Naive B cell (primary cell): ENCODE measurements at regions not wholly inside any gene's neighbourhood (a gene's known extent, or its start where the extent isn't known, plus 50 kb on each side); places are given as distances from the start of the nearest gene placed in this dataset.
"Not testable (repeated sequence)": the region's sequence is repeated elsewhere in the genome, so short reads cannot be mapped to it uniquely, and the experiment has no call there.

Experiments used
- ATAC-seq, 2 donors: fragments of 150-1000 bp; cut with Tn5 transposase; 2 replicates each; pipeline ENCODE4 v1.10.0; 2021; ENCODE audit warnings: low read depth in 2 of 2, mild to moderate bottlenecking in 2 of 2, moderate library complexity in 2 of 2
- DNase-seq: peaks from one replicate; pipeline ENCODE4 v3.0.0; 2022
- H3K27ac Mint-ChIP-seq, 6 donors: one replicate each; pipeline ENCODE4 v1.8.0; 2020 to 2022; ENCODE audit warnings: mild to moderate bottlenecking in 6 of 6, mixed read lengths in 6 of 6, moderate library complexity in 5 of 6, inconsistent platforms in 2 of 6
- H3K27me3 Mint-ChIP-seq, 3 donors: one replicate each; pipeline ENCODE4 v1.8.0; 2021 to 2022; ENCODE audit warnings: mixed read lengths in 3 of 3, mild to moderate bottlenecking in 1 of 3
- H3K36me3 Mint-ChIP-seq, 2 donors: one replicate each; pipeline ENCODE4 v1.8.0; 2020 to 2022; ENCODE audit warnings: mixed read lengths in 2 of 2, inconsistent platforms in 1 of 2, mild to moderate bottlenecking in 1 of 2
- H3K4me1 Mint-ChIP-seq, 3 donors: one replicate each; pipeline ENCODE4 v1.8.0; 2020 to 2022; ENCODE audit warnings: mixed read lengths in 3 of 3, inconsistent platforms in 1 of 3, mild to moderate bottlenecking in 1 of 3, moderate library complexity in 1 of 3
- H3K4me3 Mint-ChIP-seq, 8 donors: one replicate each; pipeline ENCODE4 v1.8.0; 2020 to 2022; ENCODE audit warnings: mild to moderate bottlenecking in 8 of 8, mixed read lengths in 8 of 8, moderate library complexity in 8 of 8, inconsistent platforms in 2 of 8
- H3K9me3 Mint-ChIP-seq, 7 donors: one replicate each; pipeline ENCODE4 v1.8.0; 2020 to 2022; ENCODE audit warnings: mixed read lengths in 7 of 7, mild to moderate bottlenecking in 5 of 7, inconsistent platforms in 2 of 7, moderate library complexity in 1 of 7

DNA sequence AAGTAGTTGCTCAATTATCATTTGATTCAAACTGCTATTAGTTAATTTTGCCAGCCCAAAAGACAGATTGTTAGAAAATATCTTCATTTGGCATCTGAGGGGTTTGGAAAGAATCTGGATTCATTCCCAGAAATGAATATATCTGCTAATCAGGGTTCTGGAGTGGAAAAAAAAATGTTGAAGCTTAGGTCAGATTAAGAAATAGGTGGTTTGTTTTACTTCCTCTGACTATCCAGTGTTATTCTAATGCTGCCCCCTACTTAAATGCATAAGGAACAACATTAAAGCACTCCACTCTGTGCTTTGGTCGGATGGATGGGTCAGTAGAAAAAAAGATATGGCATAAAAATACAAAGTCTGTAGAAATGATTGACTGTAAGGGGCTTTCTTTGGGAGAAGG, 89.0 kb downstream of the LUZP4 start:
- H3K27me3 Mint-ChIP-seq, result no peaks in the 10 kb centered on the region
- no peaks in the 10 kb centered on the region for H3K36me3 Mint-ChIP-seq
- no peak overlapping the region for H3K27ac Mint-ChIP-seq
- H3K4me1 Mint-ChIP-seq, result no peaks in the 10 kb centered on the region
- H3K4me3 Mint-ChIP-seq, result no peak overlapping the region
- H3K9me3 Mint-ChIP-seq, result peaks cover 0 to 5% (median 0%) of the 10 kb centered on the region in 7 donors
- no peak for DNase-seq
- no peak for ATAC-seq

DNA sequence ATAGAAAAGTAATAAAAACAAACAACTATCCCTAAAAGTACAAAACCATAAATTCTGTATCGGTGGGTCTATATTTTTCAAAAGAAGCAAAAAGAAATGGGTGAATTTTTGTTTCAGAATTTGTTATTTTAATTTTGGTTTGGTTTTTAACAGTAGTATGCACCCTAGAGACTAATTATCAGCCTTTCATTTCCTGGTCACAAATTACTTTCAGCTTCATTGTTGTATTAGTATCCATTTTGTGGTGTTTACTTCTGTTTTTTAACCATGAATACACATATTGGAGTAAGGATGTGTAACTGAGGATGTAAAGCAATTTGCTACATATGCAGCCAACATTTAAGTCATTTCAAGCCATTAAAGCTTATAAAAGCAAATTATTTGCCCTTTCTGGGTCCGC, 97.8 kb downstream of the LUZP4 start:
- DNase-seq (no peak), ATAC-seq (no peak)
- Mint-ChIP-seq H3K27me3 (no peaks in the 10 kb centered on the region), H3K36me3 (no peaks in the 10 kb centered on the region), H3K4me1 (no peaks in the 10 kb centered on the region), H3K4me3 (no peak overlapping the region), H3K27ac (no peak overlapping the region), H3K9me3 (no peaks in the 10 kb centered on the region)

DNA sequence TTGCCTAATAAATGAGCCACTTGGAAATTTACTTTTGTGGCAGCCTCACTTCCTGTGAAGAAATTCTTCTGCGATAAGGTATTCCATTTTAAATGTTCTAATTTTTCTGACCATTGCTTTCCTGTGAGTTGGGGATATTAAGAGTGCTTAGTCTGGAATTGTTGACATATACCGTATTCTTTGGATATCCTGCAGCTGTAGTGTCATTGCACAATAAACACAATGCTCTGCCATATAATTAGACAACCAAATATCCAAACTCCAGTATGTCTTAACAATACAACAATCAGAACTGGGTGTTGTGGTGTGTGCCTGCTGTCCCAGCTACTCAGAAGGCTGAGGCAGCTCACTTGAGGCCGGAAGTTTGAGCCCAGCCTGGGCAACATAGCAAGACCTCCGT, 99.4 kb downstream of the LUZP4 start:
- Mint-ChIP-seq H3K36me3 (no peaks in the 10 kb centered on the region), H3K27me3 (no peaks in the 10 kb centered on the region)
- DNase-seq, result no peak

DNA sequence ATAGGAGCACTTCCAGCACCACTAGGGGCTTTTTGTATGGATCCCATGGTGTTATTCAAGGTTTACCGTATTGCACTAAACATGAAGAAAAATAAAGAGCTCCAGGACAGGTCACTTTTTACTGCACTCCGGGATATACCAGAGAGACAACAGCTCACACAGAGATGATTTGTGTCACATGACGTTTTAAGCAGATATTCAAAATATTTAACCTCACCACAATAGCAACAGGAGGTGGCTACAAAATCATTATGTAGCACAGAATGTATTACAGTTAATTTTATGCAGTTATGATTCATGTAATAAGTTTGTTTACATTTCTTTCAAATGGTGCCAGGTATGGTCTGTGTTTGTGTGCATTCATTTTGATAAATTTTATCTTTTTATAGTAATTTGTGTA, 100.6 kb downstream of the LUZP4 start:
- H3K9me3 Mint-ChIP-seq, result peaks cover 0 to 2% (median 0%) of the 10 kb centered on the region in 7 donors
- H3K27ac Mint-ChIP-seq, result no peak overlapping the region
- ATAC-seq (no peak), DNase-seq (no peak)
- no peaks in the 10 kb centered on the region for H3K27me3 Mint-ChIP-seq
- no peaks in the 10 kb centered on the region for H3K36me3 Mint-ChIP-seq
- H3K4me3 Mint-ChIP-seq, result no peak overlapping the region
- no peaks in the 10 kb centered on the region for H3K4me1 Mint-ChIP-seq

More for the DNA sequence above, 99.4 kb downstream of the LUZP4 start:
- Mint-ChIP-seq H3K4me3 (no peak overlapping the region), H3K27ac (no peak overlapping the region), H3K9me3 (peaks cover 0 to 2% (median 0%) of the 10 kb centered on the region in 7 donors), H3K4me1 (no peaks in the 10 kb centered on the region)
- no peak for ATAC-seq

DNA sequence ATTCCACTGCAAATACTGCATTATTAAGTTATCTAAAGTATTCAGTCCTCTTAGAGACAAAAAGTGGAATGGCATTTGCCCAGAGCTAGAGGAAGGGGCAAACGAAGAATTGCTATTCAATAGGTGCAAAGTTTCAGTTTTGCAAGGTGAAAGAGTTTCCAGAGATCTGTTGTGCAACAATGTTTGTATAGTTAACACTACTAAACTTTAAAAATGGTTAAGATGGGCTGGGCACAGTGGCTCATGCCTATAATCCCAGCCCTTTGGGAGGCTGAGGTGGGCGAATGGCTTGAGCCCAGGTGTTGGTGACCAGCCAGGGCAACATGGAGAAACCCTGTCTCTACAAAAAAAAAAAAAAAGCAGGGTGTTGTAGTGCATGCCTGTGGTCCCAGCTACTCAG, 102.5 kb downstream of the LUZP4 start:
- no peak for DNase-seq
- Mint-ChIP-seq H3K9me3 (peaks cover 0 to 2% (median 0%) of the 10 kb centered on the region in 7 donors), H3K4me3 (no peak overlapping the region), H3K36me3 (no peaks in the 10 kb centered on the region), H3K27ac (no peak overlapping the region), H3K27me3 (peaks cover 0 to 4% (median 0%) of the 10 kb centered on the region in 3 donors), H3K4me1 (no peaks in the 10 kb centered on the region)
- no peak for ATAC-seq

DNA sequence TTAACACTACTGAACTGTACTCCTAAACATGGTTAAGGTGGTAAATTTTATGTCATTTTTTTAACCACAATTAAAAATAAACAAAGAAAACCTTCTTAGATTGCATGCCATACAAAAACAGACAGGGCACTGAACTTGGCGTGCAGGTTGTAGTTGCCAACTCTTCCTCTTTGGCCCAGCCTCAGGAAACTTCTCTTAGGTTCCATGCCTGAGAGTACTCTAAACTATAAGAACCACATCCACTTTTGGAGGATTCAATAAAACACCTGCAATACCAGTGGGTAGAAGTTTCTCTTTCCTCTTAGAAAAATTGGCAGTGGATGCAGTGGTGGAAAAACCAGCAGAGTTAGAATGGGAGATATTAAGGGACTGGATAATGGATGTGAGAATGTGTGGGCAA, 103.4 kb downstream of the LUZP4 start:
- Mint-ChIP-seq H3K27ac (no peak overlapping the region), H3K36me3 (no peaks in the 10 kb centered on the region), H3K27me3 (peaks cover 0 to 7% (median 0%) of the 10 kb centered on the region in 3 donors), H3K9me3 (peaks cover 0 to 2% (median 0%) of the 10 kb centered on the region in 7 donors), H3K4me1 (no peaks in the 10 kb centered on the region), H3K4me3 (no peak overlapping the region)
- DNase-seq (no peak), ATAC-seq (no peak)

DNA sequence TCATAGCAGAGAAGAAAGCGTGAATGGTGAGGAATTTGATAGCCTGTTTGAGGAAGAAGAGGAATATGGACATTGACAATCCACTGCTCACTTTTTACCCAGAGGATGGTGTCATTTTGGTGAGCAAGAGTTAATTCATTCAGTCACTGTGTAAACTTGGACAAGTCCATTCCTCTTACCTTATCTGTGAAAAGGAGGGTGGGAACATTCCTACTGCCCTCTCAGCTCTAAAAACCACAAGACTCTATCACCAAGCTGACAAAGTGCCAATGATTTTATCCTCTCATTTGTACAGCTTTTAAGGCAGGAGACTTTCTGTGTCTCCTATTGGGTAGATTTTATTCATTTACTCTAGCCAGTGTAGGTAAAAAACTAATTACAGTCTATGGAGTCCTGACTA, 103.8 kb downstream of the LUZP4 start:
- no peak overlapping the region for H3K4me3 Mint-ChIP-seq
- H3K27ac Mint-ChIP-seq, result no peak overlapping the region
- no peaks in the 10 kb centered on the region for H3K36me3 Mint-ChIP-seq
- no peaks in the 10 kb centered on the region for H3K4me1 Mint-ChIP-seq
- no peak for DNase-seq
- ATAC-seq, result no peak
- H3K27me3 Mint-ChIP-seq, result peaks cover 0 to 7% (median 0%) of the 10 kb centered on the region in 3 donors
- H3K9me3 Mint-ChIP-seq, result peaks cover 0 to 2% (median 0%) of the 10 kb centered on the region in 7 donors

DNA sequence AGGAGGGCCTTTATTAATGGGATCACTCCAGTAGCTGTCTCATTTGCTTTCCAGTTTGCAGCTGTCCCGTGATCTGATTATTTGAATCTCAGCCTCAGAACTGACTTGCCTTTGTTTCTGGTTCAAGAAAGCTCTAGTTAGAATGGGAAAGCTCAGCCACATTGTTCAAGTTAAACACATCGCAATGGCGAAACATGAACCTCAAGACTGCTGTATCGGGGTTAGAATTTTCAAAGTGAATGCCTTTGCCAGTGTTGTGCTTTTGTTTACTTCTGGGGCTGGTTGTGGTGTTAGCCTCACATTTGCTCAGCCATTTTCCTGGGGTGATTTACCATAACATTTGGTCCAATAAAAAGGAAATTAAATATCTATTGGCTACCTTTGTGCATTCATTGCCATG, 105.3 kb downstream of the LUZP4 start:
- H3K4me3 Mint-ChIP-seq, H3K27ac Mint-ChIP-seq, H3K9me3 Mint-ChIP-seq: not testable (repeated sequence)

DNA sequence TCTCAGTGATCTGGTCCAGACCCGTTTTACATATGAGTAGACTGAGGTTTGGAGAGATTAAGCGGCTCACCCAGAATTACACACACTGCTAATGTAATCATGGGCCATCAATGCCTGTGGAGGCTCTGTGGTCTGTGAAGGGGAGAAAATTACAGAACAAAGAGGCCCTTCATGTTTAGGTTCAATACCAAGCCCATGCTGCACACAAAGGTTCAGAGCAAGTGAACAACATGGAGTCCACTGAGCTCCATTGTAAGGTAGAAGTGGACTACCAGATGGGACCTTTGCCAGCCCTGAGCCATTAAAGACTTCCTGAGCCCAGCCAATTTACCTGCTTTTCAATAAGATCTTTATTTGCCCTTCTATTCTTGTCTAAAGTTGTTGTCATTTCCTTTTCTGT, 109.8 kb downstream of the LUZP4 start:
- no peak for DNase-seq
- Mint-ChIP-seq H3K4me3 (no peak overlapping the region), H3K27me3 (peaks cover 0 to 7% (median 0%) of the 10 kb centered on the region in 3 donors), H3K27ac (no peak overlapping the region), H3K36me3 (no peaks in the 10 kb centered on the region), H3K9me3 (peaks cover 0 to 2% (median 0%) of the 10 kb centered on the region in 7 donors), H3K4me1 (no peaks in the 10 kb centered on the region)
- ATAC-seq, result no peak

More for the DNA sequence above, 105.3 kb downstream of the LUZP4 start:
- not testable (repeated sequence) for H3K4me1 Mint-ChIP-seq, H3K27me3 Mint-ChIP-seq, ATAC-seq, DNase-seq, H3K36me3 Mint-ChIP-seq

DNA sequence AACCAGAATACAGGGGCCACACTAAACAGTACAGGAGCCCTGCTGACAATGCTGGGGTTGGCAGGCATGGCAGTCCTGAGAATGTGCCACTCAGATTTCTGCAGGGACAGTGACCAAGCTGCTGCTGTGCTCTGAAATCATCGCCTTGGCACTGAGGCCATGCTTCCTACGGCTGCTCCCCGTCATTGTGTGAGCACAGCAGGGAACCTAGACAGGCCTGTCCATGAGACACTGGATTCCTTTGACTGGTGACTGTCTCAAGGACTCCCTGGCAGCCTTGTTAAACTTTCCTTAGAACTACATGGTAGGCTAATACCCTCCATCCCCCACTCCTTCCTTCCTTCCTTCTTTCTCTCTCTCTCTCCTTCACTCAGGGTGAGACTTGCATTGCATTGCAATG, 111.4 kb downstream of the LUZP4 start:
- peaks cover 0 to 7% (median 0%) of the 10 kb centered on the region in 3 donors for H3K27me3 Mint-ChIP-seq
- no peaks in the 10 kb centered on the region for H3K4me1 Mint-ChIP-seq
- H3K27ac Mint-ChIP-seq, result no peak overlapping the region
- no peaks in the 10 kb centered on the region for H3K36me3 Mint-ChIP-seq
- peaks cover 0 to 2% (median 0%) of the 10 kb centered on the region in 7 donors for H3K9me3 Mint-ChIP-seq
- no peak overlapping the region for H3K4me3 Mint-ChIP-seq
- DNase-seq (no peak), ATAC-seq (no peak)

DNA sequence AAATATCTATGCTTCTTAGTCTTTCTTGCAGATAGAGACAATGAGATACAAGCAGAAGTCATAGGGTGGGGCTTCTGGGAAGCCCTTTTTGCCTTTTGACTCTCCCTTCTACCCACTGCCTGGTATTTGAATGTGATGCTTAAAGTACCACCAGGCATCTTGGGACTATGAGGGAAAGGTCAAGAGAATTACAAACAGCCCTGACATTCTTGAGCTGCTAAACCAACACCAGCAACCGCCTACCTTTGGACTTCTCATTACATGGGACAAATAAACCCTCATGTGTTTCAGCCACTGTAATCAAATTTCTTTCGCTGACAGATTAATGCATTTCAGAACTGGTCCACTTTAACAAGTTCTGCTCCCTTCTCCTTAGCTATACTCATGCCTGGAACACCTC, 112.8 kb downstream of the LUZP4 start:
- H3K27me3 Mint-ChIP-seq, result peaks cover 0 to under 1% (median 0%) of the 10 kb centered on the region in 3 donors
- peaks cover 0 to 2% (median 0%) of the 10 kb centered on the region in 7 donors for H3K9me3 Mint-ChIP-seq
- no peak overlapping the region for H3K4me3 Mint-ChIP-seq
- no peak overlapping the region for H3K27ac Mint-ChIP-seq
- ATAC-seq (no peak), DNase-seq (no peak)
- no peaks in the 10 kb centered on the region for H3K36me3 Mint-ChIP-seq
- H3K4me1 Mint-ChIP-seq, result no peaks in the 10 kb centered on the region

DNA sequence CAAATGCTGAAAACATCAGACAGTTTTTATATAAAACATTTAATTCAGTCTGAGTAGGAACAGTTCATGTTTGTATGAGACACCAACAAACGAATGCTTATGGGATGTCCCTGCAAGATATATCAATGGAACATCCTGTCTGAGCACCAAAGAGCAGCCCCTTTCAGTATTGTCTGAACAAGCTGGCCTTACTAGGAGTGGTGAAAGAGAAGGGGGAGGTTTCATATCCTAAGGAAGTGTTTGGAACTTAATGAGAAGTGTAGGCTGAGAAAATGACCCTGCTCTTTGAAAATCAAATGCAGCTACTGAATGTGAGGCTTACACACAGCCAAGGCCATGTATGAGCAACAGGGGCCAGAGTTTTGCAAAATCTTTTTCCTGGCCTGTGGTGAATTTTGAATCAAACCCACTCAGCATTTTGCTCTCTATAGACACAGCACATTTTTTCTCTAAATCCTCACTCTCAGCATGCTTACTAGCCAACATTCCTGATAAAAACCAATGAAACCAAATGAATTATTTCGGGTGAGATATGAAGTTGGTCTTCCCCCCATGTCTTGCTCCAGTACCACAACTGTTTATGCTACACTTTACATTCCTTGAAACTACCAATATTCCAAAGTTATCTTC, 119.4 kb downstream of the LUZP4 start:
- no peak for DNase-seq
- H3K27me3 Mint-ChIP-seq, result no peaks in the 10 kb centered on the region
- ATAC-seq, result no peak
- H3K27ac Mint-ChIP-seq, result no peak overlapping the region
- no peak overlapping the region for H3K4me3 Mint-ChIP-seq
- H3K9me3 Mint-ChIP-seq, result no peaks in the 10 kb centered on the region
- no peaks in the 10 kb centered on the region for H3K4me1 Mint-ChIP-seq
- H3K36me3 Mint-ChIP-seq, result no peaks in the 10 kb centered on the region

DNA sequence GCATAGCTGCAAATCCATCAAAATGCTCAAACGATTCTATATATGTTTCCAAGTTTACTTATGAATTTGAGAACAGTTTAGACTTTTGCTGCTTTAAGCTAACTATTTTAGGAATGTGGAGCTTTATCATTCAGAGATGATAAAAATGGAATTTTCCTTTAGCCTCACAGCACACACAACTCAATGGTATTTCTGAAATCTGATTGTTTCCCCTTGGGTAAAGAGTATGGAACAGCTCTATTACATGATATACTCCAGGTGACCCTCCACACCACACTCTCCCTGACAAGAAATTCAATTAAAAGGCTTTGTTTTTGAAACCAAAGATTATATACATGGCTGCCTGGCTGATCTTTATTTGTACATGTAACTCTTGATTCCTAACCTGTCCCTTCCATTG, 120.0 kb downstream of the LUZP4 start:
- H3K27ac Mint-ChIP-seq, result no peak overlapping the region

DNA sequence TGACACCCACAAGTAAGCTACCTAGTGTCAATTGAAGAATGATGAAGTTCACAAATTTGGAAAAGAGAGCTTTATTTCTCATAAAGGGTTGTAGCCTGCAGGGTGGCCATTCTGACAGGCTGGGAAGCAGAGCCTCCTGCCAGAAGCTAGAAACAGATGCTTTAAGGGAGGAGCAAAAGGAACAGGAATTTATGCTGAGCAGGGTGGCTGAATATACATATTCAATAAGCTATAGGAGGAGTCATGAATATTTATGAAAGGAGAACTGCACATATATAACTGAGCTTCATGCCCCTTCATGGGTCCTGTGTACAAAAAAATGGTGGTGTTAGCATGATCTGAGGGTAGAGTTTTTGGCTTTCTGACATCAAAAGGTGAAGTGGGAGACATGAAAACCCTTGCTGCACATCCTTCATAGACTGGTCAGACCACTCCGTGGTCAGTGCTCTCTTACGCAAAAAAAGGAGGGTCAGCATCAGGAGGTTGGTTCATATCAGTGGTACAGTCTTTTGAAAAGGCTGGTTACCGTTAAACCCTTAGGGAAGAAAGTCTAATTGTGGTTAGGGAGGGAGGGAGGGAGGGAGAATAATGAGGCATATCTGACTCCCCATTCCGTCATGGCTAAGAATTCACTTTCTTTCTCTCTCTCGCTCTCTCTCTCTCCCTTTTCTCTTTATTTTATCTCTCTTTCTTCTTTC, 121.4 kb downstream of the LUZP4 start:
- Mint-ChIP-seq H3K4me3 (no peak overlapping the region), H3K4me1 (no peaks in the 10 kb centered on the region), H3K27me3 (peaks cover 0 to 5% (median 0%) of the 10 kb centered on the region in 3 donors), H3K9me3 (peaks cover 0 to 3% (median 0%) of the 10 kb centered on the region in 7 donors), H3K36me3 (no peaks in the 10 kb centered on the region), H3K27ac (no peak overlapping the region)
- no peak for DNase-seq
- no peak for ATAC-seq

More for the DNA sequence above, 120.0 kb downstream of the LUZP4 start:
- no peak overlapping the region for H3K4me3 Mint-ChIP-seq
- no peaks in the 10 kb centered on the region for H3K36me3 Mint-ChIP-seq
- ATAC-seq (no peak), DNase-seq (no peak)
- H3K4me1 Mint-ChIP-seq, result no peaks in the 10 kb centered on the region
- no peaks in the 10 kb centered on the region for H3K9me3 Mint-ChIP-seq
- no peaks in the 10 kb centered on the region for H3K27me3 Mint-ChIP-seq
